H1 (cell line): ENCODE measurements at regions not wholly inside any gene's neighbourhood (a gene's known extent, or its start where the extent isn't known, plus 50 kb on each side); places are given as distances from the start of the nearest gene placed in this dataset.

Source experiments
- CTCF ChIA-PET: fragments of 300-600 bp; sonication (Branson Sonifier 250); formaldehyde crosslinking; loops from one replicate; lab custom pipeline; 2021; ENCODE audit not compliant: partially characterized antibody; lab: Charles Lee
- POLR2A ChIA-PET: fragments of 300-600 bp; sonication (Branson Sonifier 250); formaldehyde crosslinking; loops from one replicate; lab custom pipeline; 2021; ENCODE audit warnings: inconsistent platforms; ENCODE audit not compliant: partially characterized antibody; lab: Charles Lee
- DNase-seq, 2 experiments: peaks; one replicate each; pipeline versions ENCODE4 v3.0.0 to v3.0.0-alpha.2; 2010 to 2022; ENCODE audit warnings: low spot score in 2 of 2, low read depth in 1 of 2, mixed read lengths in 1 of 2
- FAIRE-seq: peaks from 2 replicates; lab custom pipeline; 2011; peaks lifted over from hg19 to GRCh38; lab: Jason Lieb, UNC
- H2AFZ ChIP-seq: 2 replicates; pipeline ENCODE4 v1.8.1; 2012; ENCODE audit warnings: low read length, inconsistent platforms
- H2AK5ac ChIP-seq: 2 replicates; pipeline ENCODE4 v1.6.1; 2013; ENCODE audit warnings: low read depth, low read length
- H2BK120ac ChIP-seq: replicated peaks from 2 replicates; pipeline ENCODE3; 2013; ENCODE audit warnings: low read depth, low read length, inconsistent platforms
- H2BK12ac ChIP-seq: 2 replicates; pipeline ENCODE4 v1.6.1; 2013; ENCODE audit warnings: low read depth, low read length
- H2BK15ac ChIP-seq: 2 replicates; pipeline ENCODE4 v1.6.1; 2013; ENCODE audit warnings: low read length
- H2BK20ac ChIP-seq: 2 replicates; pipeline ENCODE4 v1.6.1; 2013; ENCODE audit warnings: low read length
- H2BK5ac ChIP-seq: 2 replicates; pipeline ENCODE4 v1.6.1; 2013; ENCODE audit warnings: low read depth, low read length
- H3K14ac ChIP-seq: 2 replicates; pipeline ENCODE4 v1.6.1; 2013; ENCODE audit warnings: inconsistent platforms; ENCODE audit not compliant: insufficient read length
- H3K18ac ChIP-seq: 2 replicates; pipeline ENCODE4 v1.6.1; 2013; ENCODE audit warnings: low read length; ENCODE audit errors: extremely low read depth
- H3K23ac ChIP-seq: 2 replicates; pipeline ENCODE4 v1.6.1; 2013; ENCODE audit warnings: inconsistent platforms; ENCODE audit not compliant: insufficient read length
- H3K23me2 ChIP-seq: 2 replicates; pipeline ENCODE4 v1.6.1; 2013; ENCODE audit warnings: low read depth, low read length
- H3K27ac ChIP-seq: 2 replicates; pipeline ENCODE4 v1.6.1; 2011; ENCODE audit warnings: low read depth, low read length, inconsistent platforms
- H3K27me3 ChIP-seq, 4 experiments: replicated peaks in 1 of 4; 1 replicate in 1 of 4; 2 replicates in 3 of 4; pipeline versions ENCODE4 v1.6.1 to v1.8.1; 2011 to 2013; ENCODE audit warnings: low read length in 3 of 4, mild to moderate bottlenecking in 3 of 4, inconsistent platforms in 2 of 4, mixed read lengths in 2 of 4, moderate library complexity in 1 of 4; ENCODE audit not compliant: control insufficient read depth in 3 of 4, insufficient read depth in 3 of 4; ENCODE audit errors: extremely low read depth in 1 of 4
- H3K36me3 ChIP-seq, 4 experiments: 2 replicates each; pipeline versions ENCODE4 v1.6.1 to v1.8.1; 2011 to 2013; ENCODE audit warnings: mild to moderate bottlenecking in 4 of 4, low read length in 3 of 4, moderate library complexity in 2 of 4, control low read depth in 1 of 4, inconsistent platforms in 1 of 4; ENCODE audit not compliant: insufficient read depth in 4 of 4, control insufficient read depth in 2 of 4
- H3K4ac ChIP-seq: replicated peaks from 2 replicates; pipeline ENCODE3; 2013; ENCODE audit warnings: low read length, low read depth, mixed read lengths, inconsistent platforms; ENCODE audit not compliant: insufficient read length
- H3K4me1 ChIP-seq, 4 experiments: replicated peaks in 1 of 4; 1 replicate in 1 of 4; 2 replicates in 3 of 4; pipeline versions ENCODE4 v1.6.1 to v1.8.1; 2011 to 2013; ENCODE audit warnings: low read length in 3 of 4, inconsistent platforms in 2 of 4, mixed read lengths in 1 of 4; ENCODE audit not compliant: insufficient read depth in 4 of 4, control insufficient read depth in 3 of 4
- H3K4me2 ChIP-seq, 2 experiments: 2 replicates each; pipeline versions ENCODE4 v1.6.1 to v1.8.1; 2011 to 2013; ENCODE audit warnings: low read depth in 2 of 2, low read length in 2 of 2, control low read depth in 1 of 2, inconsistent platforms in 1 of 2, mild to moderate bottlenecking in 1 of 2; ENCODE audit not compliant: insufficient read depth in 1 of 2
- H3K4me3 ChIP-seq, 4 experiments: fragments of 200-600, 300-600 bp in 1 of 4; sonication (generic), shearing (Covaris generic), sonication (Bioruptor Twin) in 1 of 4; 2 replicates each; pipeline versions ENCODE4 v1.5.1 to v1.8.1; 2011 to 2016; ENCODE audit warnings: low read length in 4 of 4, low read depth in 3 of 4, control low read depth in 2 of 4, inconsistent platforms in 2 of 4, mild to moderate bottlenecking in 2 of 4, mixed read lengths in 1 of 4, moderate library complexity in 1 of 4; ENCODE audit not compliant: insufficient read depth in 2 of 4; ENCODE audit errors: extremely low read depth in 1 of 4
- H3K56ac ChIP-seq: replicated peaks from 2 replicates; pipeline ENCODE3; 2013; ENCODE audit warnings: low read depth, mild to moderate bottlenecking, mixed read lengths, low read length, inconsistent platforms; ENCODE audit not compliant: insufficient read length
- H3K79me1 ChIP-seq: 2 replicates; pipeline ENCODE4 v1.6.1; 2013; ENCODE audit warnings: low read depth, low read length, control low read depth
- H3K79me2 ChIP-seq, 2 experiments: 2 replicates each; pipeline versions ENCODE4 v1.6.1 to v1.8.1; 2012 to 2013; ENCODE audit warnings: low read length in 2 of 2, mild to moderate bottlenecking in 2 of 2, inconsistent platforms in 1 of 2; ENCODE audit not compliant: insufficient read depth in 2 of 2, control insufficient read depth in 1 of 2
- H3K9ac ChIP-seq, 4 experiments: replicated peaks in 1 of 4; 1 replicate in 1 of 4; 2 replicates in 3 of 4; pipeline versions ENCODE4 v1.6.1 to v1.8.1; 2011 to 2013; ENCODE audit warnings: low read depth in 3 of 4, low read length in 3 of 4, control low read depth in 2 of 4, mild to moderate bottlenecking in 2 of 4, moderate library complexity in 2 of 4, inconsistent platforms in 1 of 4; ENCODE audit errors: extremely low read depth in 1 of 4
- H3K9me3 ChIP-seq, 2 experiments: 2 replicates each; pipeline versions ENCODE4 v1.6.1 to v1.8.1; 2012 to 2013; ENCODE audit warnings: mild to moderate bottlenecking in 2 of 2, moderate library complexity in 2 of 2, control low read depth in 1 of 2, inconsistent platforms in 1 of 2, low read depth in 1 of 2, low read length in 1 of 2, mixed read lengths in 1 of 2; ENCODE audit not compliant: insufficient read depth in 2 of 2
- H4K20me1 ChIP-seq, 2 experiments: replicated peaks in 1 of 2; 2 replicates each; pipeline versions ENCODE3 to v1.8.1; 2011 to 2013; ENCODE audit warnings: inconsistent platforms in 2 of 2, low read length in 2 of 2, mild to moderate bottlenecking in 1 of 2; ENCODE audit not compliant: insufficient read depth in 2 of 2, control insufficient read depth in 1 of 2
- H4K5ac ChIP-seq: 2 replicates; pipeline ENCODE4 v1.6.1; 2013; ENCODE audit warnings: low read length, low read depth, mixed read lengths, inconsistent platforms; ENCODE audit not compliant: insufficient read length
- H4K8ac ChIP-seq: 2 replicates; pipeline ENCODE4 v1.8.0; 2013; ENCODE audit warnings: mild to moderate bottlenecking, moderate library complexity, low read length, inconsistent platforms; ENCODE audit not compliant: insufficient read depth; ENCODE audit errors: extremely low read depth
- H4K91ac ChIP-seq: replicated peaks from 2 replicates; pipeline ENCODE3; 2013; ENCODE audit warnings: low read length, mixed read lengths, inconsistent platforms; ENCODE audit not compliant: insufficient read length
- GTF2F1 ChIP-seq: IDR thresholded peaks from 2 replicates; pipeline ENCODE4 v1.6.1; 2012; ENCODE audit warnings: low read depth, low read length, improper control_type of control experiment, borderline replicate concordance
- KDM1A ChIP-seq: fragments of 200-600, 300-600 bp; sonication (generic); IDR thresholded peaks from 2 replicates; pipeline ENCODE4 v1.7.1; 2016; ENCODE audit warnings: mild to moderate bottlenecking, low read length, borderline replicate concordance
- POLR2AphosphoS5 ChIP-seq: IDR thresholded peaks from 2 replicates; pipeline ENCODE4 v1.6.1; 2011; ENCODE audit warnings: low read depth, low read length
- POU5F1 ChIP-seq: IDR thresholded peaks from 2 replicates; pipeline ENCODE4 v1.6.1; 2011; ENCODE audit warnings: low read depth, mild to moderate bottlenecking, low read length, moderate library complexity
- WGBS, 2 experiments: shearing (Covaris generic) in 1 of 2; methylation state at CpG; one replicate each; pipeline versions ENCODE4 v1.1.6 to v1.1.7; 2013 to 2015; ENCODE audit warnings: low lambda C conversion rate in 2 of 2, mixed read lengths in 2 of 2, inconsistent platforms in 1 of 2, low coverage in 1 of 2, missing lambda C conversion rate in 1 of 2; ENCODE audit not compliant: insufficient replicate concordance in 2 of 2, insufficient coverage in 1 of 2, insufficient read length in 1 of 2; ENCODE audit errors: extremely low coverage in 1 of 2, missing lambda C conversion rate in 1 of 2; 5-methylcytosine and 5-hydroxymethylcytosine counted together
- TF ChIP-seq, protein P1 (sequence below): IDR thresholded peaks from 2 replicates; pipeline ENCODE4 v1.6.1; 2011; ENCODE audit warnings: low read length, improper control_type of control experiment

DNA sequence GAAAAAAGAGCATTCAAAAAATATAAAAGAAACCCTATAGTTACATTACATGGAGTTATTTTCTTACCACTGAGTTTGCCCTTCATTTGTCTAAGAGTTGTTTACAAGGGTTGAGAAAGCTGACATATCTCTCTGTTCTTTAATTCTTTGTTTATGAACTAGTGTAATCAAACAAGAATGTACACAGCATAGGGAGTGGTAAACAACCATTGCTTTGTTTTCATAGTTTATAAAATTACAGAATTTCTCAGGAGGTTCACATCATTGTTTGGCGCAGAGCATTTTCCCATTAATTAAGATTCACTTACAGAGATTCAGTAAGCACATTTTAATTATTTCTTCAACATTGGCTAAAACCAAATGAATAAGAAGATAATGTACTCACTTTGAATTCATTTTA lies 87.6 kb downstream of the IFI44 start:
- H3K18ac ChIP-seq: no peak overlapping the region
- H3K14ac ChIP-seq: no peak overlapping the region
- no peaks in the 10 kb centered on the region for H3K36me3 ChIP-seq
- no peak overlapping the region for H3K23ac ChIP-seq
- H3K56ac ChIP-seq: no peak overlapping the region
- no peaks in the 10 kb centered on the region for H3K23me2 ChIP-seq
- 92% methylated on average over 1 of the region's 1 CpG; no CpG with 5 or more reads in 1 of the 2 experiments for WGBS, 2 experiments
- H2BK20ac ChIP-seq: no peak overlapping the region
- H3K79me1 ChIP-seq: no peaks in the 10 kb centered on the region
- no peak overlapping the region for H3K9ac ChIP-seq
- H3K4me3 ChIP-seq: no peak overlapping the region
- no peak overlapping the region for H2BK15ac ChIP-seq
- H2BK5ac ChIP-seq: no peak overlapping the region
- no peaks in the 10 kb centered on the region for H3K4me1 ChIP-seq
- H3K79me2 ChIP-seq: no peaks in the 10 kb centered on the region
- CTCF ChIA-PET: no interaction called here
- H2AK5ac ChIP-seq: no peak overlapping the region
- no peaks in the 10 kb centered on the region for H3K27me3 ChIP-seq
- no peak overlapping the region for H3K27ac ChIP-seq
- no peak overlapping the region for H3K4me2 ChIP-seq
- H4K8ac ChIP-seq: no peak overlapping the region
- no peak overlapping the region for H3K4ac ChIP-seq
- H2BK120ac ChIP-seq: no peak overlapping the region
- no peak overlapping the region for H4K91ac ChIP-seq
- POLR2A ChIA-PET: no interaction called here
- no peaks in the 10 kb centered on the region for H4K20me1 ChIP-seq
- TF ChIP-seq POLR2AphosphoS5 (no peak), POU5F1 (no peak), GTF2F1 (no peak), KDM1A (no peak)
- TF ChIP-seq, protein P1, sequence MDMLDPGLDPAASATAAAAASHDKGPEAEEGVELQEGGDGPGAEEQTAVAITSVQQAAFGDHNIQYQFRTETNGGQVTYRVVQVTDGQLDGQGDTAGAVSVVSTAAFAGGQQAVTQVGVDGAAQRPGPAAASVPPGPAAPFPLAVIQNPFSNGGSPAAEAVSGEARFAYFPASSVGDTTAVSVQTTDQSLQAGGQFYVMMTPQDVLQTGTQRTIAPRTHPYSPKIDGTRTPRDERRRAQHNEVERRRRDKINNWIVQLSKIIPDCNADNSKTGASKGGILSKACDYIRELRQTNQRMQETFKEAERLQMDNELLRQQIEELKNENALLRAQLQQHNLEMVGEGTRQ: no peak
- TF ChIP-seq, all 59 proteins: peak for 0
- Histone ChIP-seq H3K9me3 (peaks cover 2 to 10% of the 10 kb centered on the region in 2 experiments; a peak in 2 of 4 replicates), H2AFZ (no peak overlapping the region), H4K5ac (no peak overlapping the region), H2BK12ac (no peak overlapping the region)
- DNase-seq: no peak
- FAIRE-seq: no peak
